ENCODE measurements at regions not wholly inside any gene's neighbourhood (a gene's known extent, or its start where the extent isn't known, plus 50 kb on each side); places are given as distances from the start of the nearest gene placed in this dataset.

GRCh38 chr11:24384240-24384639, 112.6 kb upstream of the LUZP2 start:
- no peak for TF ChIP-seq POLR2A (IDR thresholded peaks at IDR 0.05)
- no peak for TF ChIP-seq CTCF (IDR thresholded peaks at IDR 0.05)
